Smooth muscle cell (in vitro differentiated cells): ENCODE measurements at regions not wholly inside any gene's neighbourhood (a gene's known extent, or its start where the extent isn't known, plus 50 kb on each side); places are given as distances from the start of the nearest gene placed in this dataset.

Experiments
- DNase-seq: peaks from one replicate; lab custom pipeline; 2025; ENCODE audit not compliant: unreplicated experiment; lab: John Stamatoyannopoulos, UW
- H2AFZ ChIP-seq: fragments of 200-600 bp; sonication (generic); 2 replicates; pipeline ENCODE4 v1.6.0; 2016; ENCODE audit warnings: antibody characterized with exemption, low read depth, mild to moderate bottlenecking
- H3F3A ChIP-seq: fragments of 200-600 bp; sonication (generic); 2 replicates; pipeline ENCODE4 v1.6.0; 2017; ENCODE audit warnings: antibody characterized with exemption, low read depth
- H3K27ac ChIP-seq: fragments of 200-600 bp; sonication (generic); 2 replicates; pipeline ENCODE4 v1.5.1; 2016; ENCODE audit warnings: low read depth, mild to moderate bottlenecking
- H3K27me3 ChIP-seq: fragments of 200-600 bp; sonication (generic); 2 replicates; pipeline ENCODE4 v1.6.1; 2016; ENCODE audit warnings: low read depth, mild to moderate bottlenecking
- H3K36me3 ChIP-seq: fragments of 200-600 bp; sonication (generic); 2 replicates; pipeline ENCODE4 v1.5.1; 2016; ENCODE audit warnings: low read depth
- H3K4me1 ChIP-seq: fragments of 200-600 bp; sonication (generic); 2 replicates; pipeline ENCODE4 v1.5.1; 2016; ENCODE audit warnings: low read depth
- H3K4me2 ChIP-seq: fragments of 200-600 bp; sonication (generic); 2 replicates; pipeline ENCODE4 v1.6.0; 2016; ENCODE audit warnings: mild to moderate bottlenecking
- H3K4me3 ChIP-seq: fragments of 200-600 bp; sonication (generic); 2 replicates; pipeline ENCODE4 v1.5.1; 2016; ENCODE audit warnings: mild to moderate bottlenecking
- H3K79me2 ChIP-seq: fragments of 200-600 bp; sonication (generic); 2 replicates; pipeline ENCODE4 v1.6.0; 2016; ENCODE audit warnings: low read depth, mild to moderate bottlenecking
- H3K9ac ChIP-seq: fragments of 200-600 bp; sonication (generic); 2 replicates; pipeline ENCODE4 v1.6.0; 2016; ENCODE audit warnings: low read depth
- H3K9me3 ChIP-seq: fragments of 200-600 bp; sonication (generic); replicated peaks from 2 replicates; pipeline ENCODE4 v1.5.1; 2016; ENCODE audit warnings: low read depth
- H4K20me1 ChIP-seq: fragments of 200-600 bp; sonication (generic); 2 replicates; pipeline ENCODE4 v1.6.0; 2016; ENCODE audit warnings: low read depth
- CTCF ChIP-seq: fragments of 200-600 bp; sonication (generic); IDR thresholded peaks from 2 replicates; pipeline ENCODE4 v1.5.1; 2017; ENCODE audit warnings: borderline replicate concordance, mild to moderate bottlenecking, antibody characterized with exemption; ENCODE audit not compliant: insufficient read depth, poor library complexity, severe bottlenecking
- WGBS: methylation state at CpG from one replicate; pipeline ENCODE4 v1.1.7; 2016; ENCODE audit warnings: low lambda C conversion rate; 5-methylcytosine and 5-hydroxymethylcytosine counted together

DNA sequence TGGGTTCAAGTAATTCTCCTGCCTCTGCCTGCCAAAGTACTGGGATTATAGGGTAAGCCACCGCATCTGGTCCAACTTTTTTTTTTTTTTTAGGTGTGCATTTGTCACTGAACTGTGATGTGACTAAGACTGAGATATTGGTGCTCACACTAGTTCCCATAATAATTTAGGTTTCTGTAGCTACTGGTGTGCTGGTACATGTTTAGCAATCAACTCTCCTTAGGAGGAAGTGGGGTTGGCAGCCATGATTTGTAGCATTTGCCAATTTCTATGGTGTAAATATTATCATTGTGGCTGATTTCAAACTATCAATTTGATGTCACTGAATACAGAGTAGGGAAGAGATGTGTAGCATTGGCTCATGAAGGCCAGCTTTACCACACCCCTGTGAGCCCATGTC is 372.7 kb downstream of the EDEM1 start:
- Histone ChIP-seq H3K79me2 (no peaks in the 10 kb centered on the region), H2AFZ (no peak overlapping the region), H3F3A (no peaks in the 10 kb centered on the region), H3K36me3 (no peaks in the 10 kb centered on the region), H4K20me1 (no peaks in the 10 kb centered on the region), H3K27ac (no peak overlapping the region), H3K4me2 (no peak overlapping the region), H3K9ac (no peak overlapping the region), H3K9me3 (no peaks in the 10 kb centered on the region), H3K4me1 (no peaks in the 10 kb centered on the region), H3K4me3 (no peak overlapping the region), H3K27me3 (no peaks in the 10 kb centered on the region)
- no peak for DNase-seq
- TF ChIP-seq CTCF: no peak
- WGBS: 100% methylated on average over 1 of the region's 1 CpG

- Histone ChIP-seq H3K4me1 (no peaks in the 10 kb centered on the region), H3K9ac (no peak overlapping the region), H3K27me3 (no peaks in the 10 kb centered on the region), H3K4me2 (no peak overlapping the region), H3K9me3 (no peaks in the 10 kb centered on the region), H3K79me2 (no peaks in the 10 kb centered on the region), H3K27ac (no peak overlapping the region), H3K36me3 (no peaks in the 10 kb centered on the region), H3K4me3 (no peak overlapping the region), H4K20me1 (no peaks in the 10 kb centered on the region), H2AFZ (no peak overlapping the region), H3F3A (no peaks in the 10 kb centered on the region)
- TF ChIP-seq CTCF: no peak
- WGBS: 92% methylated on average over 7 of the region's 7 CpGs
- no peak for DNase-seq
These were observed 376.2 kb downstream of the EDEM1 start for GRCh38 chr3:5563537-5564277.

GRCh38 chr3:5564278-5564666 is 376.8 kb downstream of the EDEM1 start:
- no peak for DNase-seq
- no peaks in the 10 kb centered on the region for H3K79me2 ChIP-seq
- H4K20me1 ChIP-seq: no peaks in the 10 kb centered on the region
- H3K9ac ChIP-seq: no peak overlapping the region
- H3K4me3 ChIP-seq: no peak overlapping the region
- no peak overlapping the region for H3K4me2 ChIP-seq
- H3K27me3 ChIP-seq: no peaks in the 10 kb centered on the region
- H3K9me3 ChIP-seq: no peaks in the 10 kb centered on the region
- no peak for TF ChIP-seq CTCF
- H3F3A ChIP-seq: no peaks in the 10 kb centered on the region
- H3K27ac ChIP-seq: no peak overlapping the region
- 95% methylated on average over 2 of the region's 2 CpGs for WGBS
- H3K36me3 ChIP-seq: no peaks in the 10 kb centered on the region
- H2AFZ ChIP-seq: no peak overlapping the region
- H3K4me1 ChIP-seq: no peaks in the 10 kb centered on the region

GRCh38 chr3:5565026-5565425 is 377.5 kb downstream of the EDEM1 start:
- H3K4me1 ChIP-seq: no peaks in the 10 kb centered on the region
- H3F3A ChIP-seq: no peaks in the 10 kb centered on the region
- H4K20me1 ChIP-seq: no peaks in the 10 kb centered on the region
- no peaks in the 10 kb centered on the region for H3K27me3 ChIP-seq
- H3K27ac ChIP-seq: no peak overlapping the region
- H2AFZ ChIP-seq: no peak overlapping the region
- no peak for TF ChIP-seq CTCF
- no peak overlapping the region for H3K9ac ChIP-seq
- no peak overlapping the region for H3K4me2 ChIP-seq
- H3K79me2 ChIP-seq: no peaks in the 10 kb centered on the region
- no peaks in the 10 kb centered on the region for H3K36me3 ChIP-seq
- WGBS: 61% methylated on average over 4 of the region's 4 CpGs
- no peak for DNase-seq
- no peak overlapping the region for H3K4me3 ChIP-seq
- H3K9me3 ChIP-seq: no peaks in the 10 kb centered on the region
